ENCODE measurements at regions not wholly inside any gene's neighbourhood (a gene's known extent, or its start where the extent isn't known, plus 50 kb on each side); places are given as distances from the start of the nearest gene placed in this dataset.

- TF ChIP-seq, protein P1, sequence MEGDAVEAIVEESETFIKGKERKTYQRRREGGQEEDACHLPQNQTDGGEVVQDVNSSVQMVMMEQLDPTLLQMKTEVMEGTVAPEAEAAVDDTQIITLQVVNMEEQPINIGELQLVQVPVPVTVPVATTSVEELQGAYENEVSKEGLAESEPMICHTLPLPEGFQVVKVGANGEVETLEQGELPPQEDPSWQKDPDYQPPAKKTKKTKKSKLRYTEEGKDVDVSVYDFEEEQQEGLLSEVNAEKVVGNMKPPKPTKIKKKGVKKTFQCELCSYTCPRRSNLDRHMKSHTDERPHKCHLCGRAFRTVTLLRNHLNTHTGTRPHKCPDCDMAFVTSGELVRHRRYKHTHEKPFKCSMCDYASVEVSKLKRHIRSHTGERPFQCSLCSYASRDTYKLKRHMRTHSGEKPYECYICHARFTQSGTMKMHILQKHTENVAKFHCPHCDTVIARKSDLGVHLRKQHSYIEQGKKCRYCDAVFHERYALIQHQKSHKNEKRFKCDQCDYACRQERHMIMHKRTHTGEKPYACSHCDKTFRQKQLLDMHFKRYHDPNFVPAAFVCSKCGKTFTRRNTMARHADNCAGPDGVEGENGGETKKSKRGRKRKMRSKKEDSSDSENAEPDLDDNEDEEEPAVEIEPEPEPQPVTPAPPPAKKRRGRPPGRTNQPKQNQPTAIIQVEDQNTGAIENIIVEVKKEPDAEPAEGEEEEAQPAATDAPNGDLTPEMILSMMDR (IDR thresholded peaks at IDR 0.05; ENCODE audit: borderline replicate concordance, extremely low read depth, low read length, poor library complexity, severe bottlenecking) = no peak
- TF ChIP-seq EZH2 (IDR thresholded peaks at IDR 0.05; ENCODE audit: borderline replicate concordance, low read depth, low read length, severe bottlenecking) = no peak
Measured at GRCh38 chr6:22001396-22002027, 295.3 kb downstream of the PRL start.
